HG02981 (cell line): ENCODE measurements at regions not wholly inside any gene's neighbourhood (a gene's known extent, or its start where the extent isn't known, plus 50 kb on each side); places are given as distances from the start of the nearest gene placed in this dataset.

Experiments used
- ATAC-seq: cut with Tn5 transposase; IDR thresholded peaks from one replicate; pipeline ENCODE4 v1.9.1; 2021; ENCODE audit warnings: mild to moderate bottlenecking, moderate library complexity; ENCODE audit not compliant: unreplicated experiment

DNA sequence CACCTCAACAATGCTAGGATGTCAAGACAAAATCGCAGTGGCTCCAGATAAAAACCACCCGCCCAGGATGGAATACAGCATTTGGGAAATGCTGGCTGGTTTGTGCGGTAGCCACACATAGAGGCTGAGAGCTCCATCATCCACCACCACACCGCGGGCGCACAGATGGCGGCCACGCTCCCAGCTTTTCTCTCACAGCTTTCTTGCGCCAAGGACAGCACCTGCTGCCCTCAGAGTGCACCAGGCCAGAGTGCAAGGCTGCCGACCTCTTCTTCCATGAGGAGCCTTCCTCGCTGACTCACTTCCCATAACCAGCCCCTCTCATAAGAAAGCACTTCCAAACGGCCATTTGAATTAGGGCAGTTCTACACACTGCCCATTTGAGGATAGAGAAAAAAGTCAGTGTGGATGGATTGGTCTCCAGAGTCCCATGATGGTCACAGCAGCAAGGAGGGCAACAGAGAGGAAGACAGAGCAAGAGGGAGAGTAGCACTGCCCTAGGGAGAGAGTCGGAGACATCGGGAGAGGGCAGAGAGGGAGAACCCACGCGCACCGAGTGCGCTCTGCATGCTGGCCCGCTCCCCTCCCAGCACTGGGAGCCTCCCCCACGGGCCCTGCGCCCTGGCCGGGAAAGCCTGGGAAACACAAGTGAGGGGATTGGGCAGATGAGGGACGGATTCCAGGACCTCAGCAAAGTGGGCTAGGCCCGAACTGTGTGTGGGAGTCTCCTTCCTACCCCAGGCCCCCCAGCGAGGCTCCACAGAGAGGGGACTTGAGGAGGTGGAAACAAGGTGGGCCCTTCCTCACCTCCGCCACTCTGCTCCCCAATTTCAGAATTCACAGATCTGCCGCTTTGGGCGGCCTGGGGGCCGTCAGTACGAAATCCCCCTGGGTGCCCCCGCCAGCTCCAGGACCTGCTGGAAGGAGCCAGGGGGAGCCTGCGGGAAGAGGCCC is 156.9 kb downstream of the USP12 start:
- no peak for ATAC-seq

DNA sequence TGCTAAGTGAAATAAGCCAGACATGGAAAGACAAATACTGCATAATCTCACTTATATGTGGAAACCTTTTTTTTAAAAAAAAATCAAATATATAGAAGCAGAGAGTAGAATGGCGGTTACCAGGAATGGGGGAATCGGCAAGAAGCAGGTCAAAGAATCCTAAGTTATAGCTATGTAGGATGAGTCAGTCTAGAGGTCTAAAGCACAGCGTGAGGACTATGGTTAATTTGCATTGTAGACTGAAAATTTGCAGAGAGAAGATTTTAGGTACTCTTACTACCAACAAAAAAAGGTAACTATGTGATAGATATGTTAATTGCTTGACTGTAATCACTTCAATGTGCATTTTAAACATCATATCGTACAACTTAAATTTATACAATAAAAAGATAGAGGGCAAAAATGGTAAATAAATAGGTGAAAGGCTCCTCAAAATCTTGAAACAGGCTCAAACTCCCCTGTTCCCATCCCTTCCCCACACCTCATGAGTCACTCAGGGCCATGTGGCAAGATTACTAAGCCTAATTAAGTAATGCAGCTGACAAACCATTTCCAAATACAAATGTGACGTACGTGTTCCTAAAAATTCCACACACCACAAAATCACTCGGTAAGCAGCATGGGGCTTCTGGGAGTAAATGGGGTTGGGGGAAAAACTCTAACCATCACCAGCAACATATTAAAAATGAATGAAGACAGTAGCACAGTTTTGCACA is 159.0 kb downstream of the USP12 start:
- no peak for ATAC-seq

- ATAC-seq: no peak
Observed at GRCh38 chr13:27011661-27012060, 159.9 kb downstream of the USP12 start.

DNA sequence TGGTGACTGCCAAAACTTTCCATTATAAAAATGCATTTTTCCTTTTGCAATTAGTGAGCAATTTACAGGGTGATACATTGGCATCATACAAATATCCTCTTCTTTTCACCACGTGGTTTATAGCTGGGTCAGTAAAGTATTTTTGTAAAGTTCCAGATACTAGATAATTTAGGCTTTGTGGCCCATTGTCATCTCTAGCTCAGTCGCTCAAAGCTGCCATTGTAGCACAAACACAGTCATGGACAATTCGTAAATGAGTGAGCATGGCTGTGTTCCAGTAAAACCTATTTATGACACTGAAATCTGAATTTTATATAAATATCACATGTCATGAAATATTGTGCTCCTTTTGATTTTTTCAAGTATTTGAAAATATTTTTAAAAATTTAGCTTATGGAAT is 162.9 kb downstream of the USP12 start:
- no peak for ATAC-seq

- ATAC-seq: no peak
Observed at GRCh38 chr13:27007166-27007565, 164.4 kb downstream of the USP12 start.

GRCh38 chr13:27006519-27007161 is 165.0 kb downstream of the USP12 start:
- ATAC-seq: no peak

GRCh38 chr13:27005976-27006518 is 165.6 kb downstream of the USP12 start:
- no peak for ATAC-seq

GRCh38 chr13:27005556-27005955 is 166.1 kb downstream of the USP12 start:
- ATAC-seq: no peak

GRCh38 chr13:27004866-27005265 is 166.7 kb downstream of the USP12 start:
- no peak for ATAC-seq

DNA sequence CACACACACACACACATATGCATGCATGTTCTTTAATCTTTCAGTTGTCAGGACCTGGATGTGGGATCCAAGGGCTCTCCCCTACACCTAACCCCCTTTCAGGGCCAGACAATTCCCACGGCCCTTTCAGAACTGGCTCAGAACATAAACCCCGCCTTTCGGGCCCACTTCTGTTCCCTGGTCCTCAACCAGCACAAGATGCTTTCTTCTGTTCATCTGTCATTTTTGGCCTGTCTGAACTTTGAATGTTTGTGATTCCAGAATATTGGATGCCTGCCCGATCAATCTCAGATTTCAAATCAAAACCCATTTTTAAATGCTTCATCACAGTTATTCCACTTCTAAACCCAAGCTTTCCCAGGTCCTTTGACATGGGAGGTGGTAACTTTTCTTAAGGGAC is 167.3 kb downstream of the USP12 start:
- no peak for ATAC-seq

- ATAC-seq: no peak
Observed at GRCh38 chr13:27001705-27002104, 169.9 kb downstream of the USP12 start.

DNA sequence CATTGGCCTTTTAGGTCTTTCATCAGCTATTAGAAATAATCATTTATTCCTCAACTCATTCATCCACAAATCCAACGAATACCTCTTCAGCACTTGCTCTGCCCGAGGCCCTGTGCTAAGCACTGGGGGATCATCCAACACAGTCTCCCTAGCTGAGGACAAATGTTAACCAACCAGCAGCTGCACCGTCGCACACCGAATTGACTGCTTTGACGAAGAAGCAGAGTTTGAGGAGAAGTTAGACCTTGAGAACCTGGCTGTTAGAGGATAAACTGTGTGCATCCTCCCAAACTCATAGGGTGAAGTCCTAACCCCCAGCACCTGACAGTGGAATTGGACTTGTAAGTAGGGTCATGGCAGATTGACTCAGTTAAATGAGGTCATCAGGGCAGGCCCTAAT is 170.9 kb downstream of the USP12 start:
- no peak for ATAC-seq

GRCh38 chr13:26999499-26999898 is 172.1 kb downstream of the USP12 start:
- no peak for ATAC-seq

DNA sequence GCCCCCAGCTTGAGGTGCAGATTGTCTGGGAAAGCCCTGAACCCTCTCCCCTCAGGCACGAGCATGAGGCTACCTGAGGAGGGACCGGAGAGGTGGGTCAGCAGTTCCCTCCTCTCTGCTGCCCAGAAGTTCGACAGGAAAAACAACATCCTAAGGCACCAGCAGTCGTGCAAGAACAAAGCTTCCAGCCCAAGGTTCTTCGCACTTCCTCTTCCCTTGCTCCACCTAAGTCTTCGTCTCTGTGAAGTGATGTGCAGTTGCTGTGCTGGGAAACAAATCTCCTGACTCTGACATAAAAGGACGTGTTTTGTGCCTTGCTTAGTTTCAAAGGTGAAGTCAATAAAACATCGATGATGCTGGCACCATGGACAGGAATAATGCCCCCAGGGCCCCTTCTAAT is 173.3 kb downstream of the USP12 start:
- no peak for ATAC-seq

DNA sequence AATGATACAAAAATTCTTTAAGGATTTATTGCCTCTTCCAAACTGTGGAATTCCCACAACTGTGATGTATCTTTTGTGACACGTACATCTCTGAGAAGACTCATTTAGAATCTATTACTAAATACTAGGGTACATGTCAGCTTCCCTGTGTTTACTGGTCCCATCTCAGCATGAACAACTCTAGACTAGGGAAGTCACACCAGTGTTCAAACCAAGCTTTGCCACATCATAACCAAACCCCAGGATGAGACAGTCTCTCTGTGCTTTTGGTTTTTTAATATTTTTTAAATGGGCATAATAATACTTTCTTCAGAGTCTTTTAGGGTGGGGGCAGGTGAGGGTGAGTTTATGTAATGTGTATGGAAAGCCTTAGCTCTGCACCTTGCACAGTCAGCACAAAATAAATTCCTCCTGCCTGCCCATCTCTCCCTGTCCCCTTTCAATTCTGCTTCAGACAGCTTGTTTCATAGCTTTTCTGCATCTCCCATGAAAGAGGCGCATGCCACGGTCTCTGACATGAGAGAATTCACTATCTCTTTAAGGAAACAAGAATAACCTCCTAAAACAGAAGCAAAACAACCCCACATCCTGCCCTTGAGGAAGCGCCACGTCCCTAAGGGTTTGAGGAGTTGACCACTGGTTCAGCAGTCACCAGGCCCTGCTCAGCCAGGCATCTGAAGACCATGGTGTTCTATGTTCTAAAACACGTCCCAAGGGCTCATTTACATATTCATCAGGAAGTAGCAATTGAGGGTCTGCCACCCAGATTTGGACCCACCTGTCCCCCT is 174.5 kb downstream of the USP12 start:
- peak; percentile 85 for ATAC-seq

DNA sequence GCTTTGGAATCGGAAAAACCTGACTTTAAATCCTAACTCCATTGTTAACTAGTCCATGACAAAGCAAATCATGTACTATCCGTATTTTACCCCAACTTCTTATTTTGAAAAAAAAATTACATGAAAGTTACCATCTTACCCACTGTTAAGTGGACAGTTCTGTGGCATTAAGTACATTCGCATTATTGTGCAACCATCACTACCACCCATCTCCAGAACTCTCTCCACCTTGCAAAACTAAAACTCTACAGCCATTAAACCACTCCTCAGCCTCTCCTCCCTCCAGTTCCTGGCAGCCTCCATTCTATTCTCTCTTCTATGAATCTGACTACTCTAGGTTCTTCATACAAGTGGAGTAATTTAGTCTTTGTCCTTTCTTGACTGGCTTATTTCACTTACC is 176.5 kb downstream of the USP12 start:
- ATAC-seq: no peak

- ATAC-seq: no peak
Observed at GRCh38 chr13:26993780-26994179, 177.8 kb downstream of the USP12 start.

GRCh38 chr13:26992951-26993719 is 178.5 kb downstream of the USP12 start:
- ATAC-seq: no peak

- no peak for ATAC-seq
Observed at GRCh38 chr13:26991508-26992181, 180.0 kb downstream of the USP12 start.
